NT2/D1 (cell line): ENCODE measurements at regions not wholly inside any gene's neighbourhood (a gene's known extent, or its start where the extent isn't known, plus 50 kb on each side); places are given as distances from the start of the nearest gene placed in this dataset.

ENCODE experiments used
- SUZ12 ChIP-seq: IDR thresholded peaks from 2 replicates; pipeline ENCODE4 v1.6.1; 2011; ENCODE audit not compliant: insufficient read length, insufficient read depth; ENCODE audit errors: extremely low read depth
- YY1 ChIP-seq: IDR thresholded peaks from 2 replicates; pipeline ENCODE4 v1.6.1; 2011; ENCODE audit not compliant: insufficient read length, insufficient read depth
- ZNF274 ChIP-seq: IDR thresholded peaks from 2 replicates; pipeline ENCODE4 v1.6.1; 2011; ENCODE audit warnings: mild to moderate bottlenecking, low read depth, low read length

- TF ChIP-seq ZNF274 (no peak), YY1 (no peak), SUZ12 (no peak)
Observed at GRCh38 chr12:59940631-59941342, 345.0 kb downstream of the SLC16A7 start.
